T-helper 22 cell (primary cell): ENCODE measurements at regions not wholly inside any gene's neighbourhood (a gene's known extent, or its start where the extent isn't known, plus 50 kb on each side); places are given as distances from the start of the nearest gene placed in this dataset.

Experiments
- DNase-seq: peaks from one replicate; pipeline ENCODE4 v3.0.0-alpha.2; 2020; ENCODE audit warnings: low read depth

DNA sequence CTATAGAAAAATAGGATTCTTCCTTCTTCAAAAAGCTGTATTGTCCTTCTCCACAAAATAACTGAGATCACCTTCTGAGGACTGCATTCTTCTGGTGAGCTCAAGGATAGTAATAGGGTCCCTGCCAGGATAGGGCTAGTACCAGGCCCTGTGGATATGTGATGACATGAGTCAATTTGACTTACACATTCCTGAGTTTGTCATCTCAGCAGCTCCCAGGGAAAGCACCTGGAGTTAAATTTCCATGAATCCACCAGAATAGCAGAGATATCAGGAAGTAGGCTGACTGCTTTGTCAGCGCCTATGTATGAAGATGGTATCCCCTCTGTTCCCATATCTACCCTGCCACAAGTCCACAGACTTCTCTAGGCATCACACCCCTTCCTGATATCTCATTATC, 225.8 kb downstream of the PMP22 start:
- DNase-seq, result no peak

GRCh38 chr17:15038656-15039055, 226.5 kb downstream of the PMP22 start:
- no peak for DNase-seq

- DNase-seq, result no peak
These were observed 228.9 kb downstream of the PMP22 start for GRCh38 chr17:15036238-15036637.

DNA sequence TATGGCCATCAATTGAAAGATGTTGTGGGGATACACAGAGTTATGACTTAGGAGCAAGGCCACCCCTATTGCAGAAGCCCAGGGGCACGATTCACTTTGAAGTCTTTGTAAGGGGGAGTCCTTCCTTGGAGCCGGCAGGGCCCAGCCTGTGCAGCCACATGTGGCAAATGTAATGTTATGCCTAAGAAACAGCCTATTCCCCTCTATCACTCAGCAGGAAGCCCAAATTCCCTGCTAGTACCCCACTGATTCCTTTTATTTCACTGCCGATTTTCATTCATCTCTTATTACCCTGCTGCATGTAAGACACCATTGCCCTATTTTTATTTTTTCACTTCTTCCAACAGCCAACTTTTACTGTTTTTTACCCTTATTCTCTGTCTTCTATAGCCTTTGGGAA, 233.2 kb downstream of the PMP22 start:
- DNase-seq, result no peak

DNA sequence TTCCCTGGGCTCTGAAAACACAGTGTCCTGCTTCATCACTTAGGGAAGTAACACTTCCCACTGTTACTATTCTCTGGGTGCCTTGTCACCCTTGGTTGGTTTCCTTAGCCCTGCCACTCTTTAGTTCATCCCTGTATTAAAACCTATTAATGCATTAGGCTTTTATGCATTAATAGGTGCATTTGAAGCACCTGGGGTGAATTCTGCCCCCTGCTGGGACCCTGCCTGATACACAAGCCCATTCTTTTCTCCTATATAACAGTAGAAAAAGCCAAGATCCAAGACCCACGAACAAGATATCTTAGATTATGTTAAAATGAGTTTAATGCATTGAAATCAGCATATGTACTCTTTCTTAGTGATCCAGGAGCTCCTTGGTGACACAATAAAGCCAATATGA, 235.7 kb downstream of the PMP22 start:
- DNase-seq, result no peak

- DNase-seq, result no peak
These were observed 237.3 kb downstream of the PMP22 start for GRCh38 chr17:15027853-15028252.

DNA sequence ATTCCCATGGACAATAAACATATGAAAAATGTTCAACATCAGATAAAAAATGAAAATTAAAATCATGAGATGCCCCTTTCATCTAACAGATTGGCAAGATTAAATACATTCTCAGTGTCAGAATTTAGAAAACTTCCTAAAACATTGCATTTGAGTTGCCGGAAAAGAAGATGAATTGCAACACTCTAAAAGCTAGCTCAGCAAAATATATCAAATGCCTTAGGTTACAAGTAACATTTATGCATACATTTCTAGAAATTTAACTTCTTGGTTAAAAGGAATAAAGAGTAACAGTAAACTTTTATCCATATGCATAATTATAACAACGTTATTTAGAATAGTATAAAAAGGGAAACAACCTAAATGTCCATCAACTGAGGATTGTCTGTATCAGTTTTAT, 239.0 kb downstream of the PMP22 start:
- DNase-seq, result no peak

DNA sequence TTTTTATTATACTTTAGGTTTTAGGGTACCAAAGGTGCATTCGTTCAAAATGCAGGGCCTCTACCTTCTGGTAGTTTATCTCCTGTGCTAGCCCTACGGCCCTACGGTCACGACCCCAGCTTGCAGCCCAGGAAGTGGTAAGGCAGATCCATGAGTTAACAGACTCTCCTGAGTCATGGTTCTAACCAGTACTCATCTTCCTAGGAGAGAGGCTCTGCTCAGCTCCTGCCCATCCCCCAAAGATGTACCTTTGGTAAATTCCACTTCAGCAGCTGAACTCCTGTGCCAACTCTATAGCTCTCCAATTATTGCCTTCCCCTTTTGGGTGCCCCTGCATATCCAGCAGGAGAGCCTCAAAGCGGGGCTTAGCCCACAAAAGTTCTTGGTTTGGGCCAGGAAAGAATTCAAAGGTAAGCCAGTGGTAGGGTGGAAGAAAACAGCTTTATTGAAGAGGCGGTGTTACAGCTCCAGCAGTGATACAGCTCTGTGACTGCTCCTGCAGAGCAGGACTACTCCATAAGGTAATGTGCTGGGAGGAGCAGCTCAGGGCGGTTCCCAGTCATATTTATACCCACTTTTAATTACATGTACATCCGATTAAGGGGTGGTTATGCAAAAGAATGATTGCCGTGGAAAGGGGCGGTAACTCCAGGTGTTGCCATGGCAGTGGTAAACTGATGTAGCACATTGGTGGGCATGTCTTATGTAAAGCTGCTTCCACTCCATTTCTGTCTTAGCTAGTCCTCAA, 241.4 kb downstream of the PMP22 start:
- DNase-seq, result no peak

- no peak for DNase-seq
These were observed 246.0 kb downstream of the PMP22 start for GRCh38 chr17:15019158-15019557.

GRCh38 chr17:15012351-15012980, 252.7 kb downstream of the PMP22 start:
- DNase-seq, result no peak

DNA sequence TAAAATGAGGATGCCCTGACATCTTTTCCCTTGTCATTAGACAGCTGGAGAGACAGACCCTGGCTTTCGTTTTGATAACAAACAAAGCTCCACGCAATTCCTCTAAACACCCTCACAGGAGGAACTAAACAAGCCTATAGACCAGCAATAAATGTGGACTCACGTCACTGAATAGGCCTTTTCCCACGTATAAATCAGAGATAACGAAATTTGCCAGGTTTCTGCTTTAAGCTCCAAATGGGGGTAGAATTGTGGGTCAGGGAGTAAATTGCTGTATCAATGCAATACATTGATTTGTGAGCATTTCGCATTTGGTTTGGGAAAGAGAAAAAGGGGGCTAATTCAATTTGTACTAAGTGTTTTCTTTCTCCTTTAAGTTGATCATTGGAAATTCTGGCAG, 256.0 kb downstream of the PMP22 start:
- no peak for DNase-seq

DNA sequence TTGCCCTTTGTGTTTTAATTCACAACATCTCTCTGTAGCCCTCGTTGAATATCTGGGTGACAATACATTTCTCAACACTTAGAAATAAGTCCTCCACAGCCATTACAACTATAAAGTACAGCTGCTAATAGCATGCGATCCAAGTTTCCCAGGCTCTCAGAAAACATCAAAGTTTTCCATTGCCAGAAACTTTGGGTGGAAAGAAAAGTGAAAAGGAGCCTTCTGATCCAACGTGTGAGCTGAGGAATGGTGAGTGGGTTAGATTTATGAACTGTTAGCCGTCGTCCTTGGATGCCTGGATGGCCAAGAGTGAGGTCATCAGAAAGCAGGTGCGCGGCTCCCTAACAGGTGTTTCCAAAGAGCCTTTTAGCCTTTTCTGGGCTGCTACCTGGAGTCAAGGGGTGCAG, 258.0 kb downstream of the PMP22 start:
- no peak for DNase-seq

GRCh38 chr17:15006421-15007128, 258.6 kb downstream of the PMP22 start:
- DNase-seq, result no peak

DNA sequence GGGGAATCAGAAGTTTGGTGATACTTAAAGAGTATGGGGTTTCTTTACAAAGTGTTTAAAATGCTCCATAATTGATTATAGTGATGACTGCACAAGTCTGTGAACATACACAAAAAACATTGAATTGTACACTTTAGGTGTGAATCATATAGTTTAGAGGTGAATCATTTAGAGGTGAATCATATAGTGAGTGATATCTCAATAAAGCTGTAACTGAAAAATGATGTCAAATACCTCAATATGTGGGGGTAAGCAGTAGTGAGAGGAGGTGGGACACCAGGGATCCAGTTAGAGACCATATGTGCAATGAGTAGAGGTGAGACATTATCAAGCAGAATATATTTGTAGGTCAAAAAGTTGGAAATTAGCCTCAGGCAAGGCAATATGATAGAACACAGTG, 264.5 kb downstream of the PMP22 start:
- DNase-seq, result no peak

DNA sequence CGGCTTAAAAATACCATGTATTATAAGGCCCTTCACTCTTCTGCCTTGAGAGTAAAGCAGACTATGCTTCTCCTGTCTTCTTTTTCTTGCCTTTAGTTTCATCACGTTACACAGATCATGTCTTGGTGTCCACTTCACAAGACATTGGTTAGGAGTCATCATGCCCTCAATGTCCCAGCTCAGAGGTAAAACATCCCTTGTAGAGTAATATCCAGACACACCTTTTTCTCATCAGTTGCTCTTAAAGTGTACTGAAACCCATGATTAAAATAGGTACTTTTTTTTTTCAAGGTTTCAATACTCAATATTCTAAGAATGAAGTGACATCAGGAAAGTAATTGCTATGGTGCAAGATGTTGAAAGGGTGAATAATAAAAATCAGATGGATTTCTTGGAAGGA, 267.8 kb downstream of the PMP22 start:
- no peak for DNase-seq

- DNase-seq, result no peak
These were observed 279.0 kb downstream of the PMP22 start for GRCh38 chr17:14986127-14986526.

- DNase-seq, result no peak
These were observed 292.3 kb downstream of the PMP22 start for GRCh38 chr17:14972844-14973243.

GRCh38 chr17:14971054-14971453, 294.1 kb downstream of the PMP22 start:
- DNase-seq, result no peak

DNA sequence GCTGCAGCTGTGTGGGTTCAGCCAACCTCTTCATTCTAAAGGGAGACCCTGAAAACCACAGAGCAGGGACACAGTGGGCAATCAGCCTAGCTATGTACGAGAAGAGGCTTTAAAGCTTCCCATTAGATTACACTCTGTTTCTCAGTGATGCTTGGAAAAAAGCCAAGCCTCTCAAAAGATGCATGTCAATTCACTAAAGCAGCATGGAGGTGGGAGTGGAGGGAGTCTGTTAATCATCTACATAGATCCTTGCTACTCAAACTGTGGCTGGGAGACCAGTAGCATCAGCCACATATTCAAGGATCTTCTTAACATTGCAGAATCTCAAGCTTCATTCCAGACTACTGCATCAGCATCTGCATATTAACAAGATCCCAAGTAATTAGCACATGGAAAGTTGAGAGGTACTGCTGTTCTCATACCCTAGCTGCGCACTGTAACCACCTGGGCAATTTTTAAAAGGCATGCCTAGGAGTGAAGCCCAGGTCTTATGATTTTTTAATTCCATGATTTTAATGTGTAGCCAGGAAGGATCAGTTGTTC, 305.9 kb downstream of the PMP22 start:
- no peak for DNase-seq

- no peak for DNase-seq
These were observed 311.7 kb downstream of the PMP22 start for GRCh38 chr17:14953405-14953804.

DNA sequence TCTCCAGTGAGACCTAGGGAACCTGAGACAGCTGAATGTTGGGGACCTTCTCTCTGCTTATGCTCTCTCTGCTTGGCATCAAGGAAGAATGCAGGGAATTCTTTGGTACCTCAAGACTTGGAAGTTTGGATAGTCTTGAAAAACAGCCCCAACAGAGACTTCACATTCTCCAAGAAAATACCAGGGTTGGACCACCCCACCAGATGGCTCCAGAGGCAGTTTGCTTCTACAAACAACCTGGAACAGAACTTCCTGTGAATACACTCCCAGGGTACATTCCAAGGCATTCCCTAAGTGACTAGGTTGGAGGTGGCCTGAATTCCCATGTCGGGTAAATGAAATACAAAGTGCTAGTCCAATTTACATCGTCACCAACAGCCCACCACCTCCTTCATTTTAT, 314.4 kb downstream of the PMP22 start:
- no peak for DNase-seq

DNA sequence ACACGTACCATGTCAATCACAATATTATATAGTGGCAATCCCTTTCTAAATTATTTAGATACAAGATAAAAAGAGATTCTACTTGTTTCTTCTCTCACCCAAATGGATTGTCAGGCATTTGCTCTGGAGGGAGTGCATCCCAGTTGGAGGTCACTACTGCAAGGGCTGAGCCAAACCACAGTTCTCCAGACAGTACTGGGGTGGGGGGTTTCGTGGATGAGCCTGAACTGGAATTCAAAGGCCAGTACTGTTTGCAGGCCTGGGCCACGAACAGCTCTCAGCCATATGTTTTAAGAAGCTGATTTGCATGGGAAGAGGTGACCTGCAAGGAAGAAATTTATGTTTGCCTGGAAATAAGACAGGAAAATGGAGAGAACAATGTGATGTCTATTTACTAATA, 314.9 kb downstream of the PMP22 start:
- DNase-seq, result no peak

- no peak for DNase-seq
These were observed 317.5 kb downstream of the PMP22 start for GRCh38 chr17:14947671-14948070.
